NCI-H2171 treated with DMSO at 0.1 percent for 48 hours (cell line): ENCODE measurements at regions not wholly inside any gene's neighbourhood (a gene's known extent, or its start where the extent isn't known, plus 50 kb on each side); places are given as distances from the start of the nearest gene placed in this dataset.

Experiments used
- DNase-seq: peaks from one replicate; lab custom pipeline; 2025; lab: John Stamatoyannopoulos, UW

DNA sequence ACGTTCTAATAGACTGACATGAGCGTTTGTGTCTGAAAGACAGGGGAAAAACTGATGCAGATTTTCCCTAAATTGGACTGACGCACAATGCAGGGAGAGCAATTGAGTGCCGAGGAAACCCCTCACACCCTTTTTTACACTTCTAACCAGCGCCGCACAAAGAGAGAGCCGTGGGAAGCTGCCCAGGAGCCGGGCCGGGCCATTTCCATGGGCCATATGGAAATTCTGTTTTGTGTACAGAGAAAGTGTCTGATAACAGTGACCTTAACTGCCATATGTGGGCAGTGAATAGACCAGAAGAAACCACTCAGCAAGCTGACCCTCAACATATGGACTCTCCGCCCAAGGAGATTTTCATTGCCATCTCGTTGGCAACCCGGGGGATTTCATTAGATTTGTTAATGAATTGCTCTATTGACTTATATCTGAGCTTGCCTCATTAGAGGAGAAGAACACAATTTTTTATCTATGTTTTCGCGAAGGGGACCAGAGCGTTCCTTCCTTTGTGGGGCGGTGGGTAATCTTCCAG is 225.9 kb upstream of the IRX3 start:
- DNase-seq, result no peak

DNA sequence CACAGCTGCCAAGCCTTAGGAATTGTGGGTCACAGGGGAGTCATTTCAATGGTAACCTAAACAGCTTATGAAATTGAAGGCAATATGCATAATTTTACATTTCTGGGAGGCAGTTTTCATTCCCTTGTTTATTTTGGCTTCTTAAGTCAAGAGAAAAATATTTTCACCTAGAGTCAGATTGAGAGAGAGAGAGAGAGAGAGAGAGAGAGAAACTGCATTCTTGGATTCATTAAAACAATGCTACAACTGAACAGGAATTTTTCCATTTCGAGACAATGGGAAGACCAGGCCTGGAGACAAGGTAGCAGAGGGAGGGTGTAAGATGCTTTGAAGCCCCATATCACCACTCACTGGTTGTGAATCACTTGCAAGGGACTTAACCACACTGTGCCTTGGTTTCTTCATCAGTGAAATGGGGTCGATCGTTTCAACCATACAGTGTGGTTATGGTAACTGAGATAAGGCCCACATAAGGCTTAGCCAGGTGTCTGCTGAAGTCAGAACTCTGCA is 224.7 kb upstream of the IRX3 start:
- no peak for DNase-seq

DNA sequence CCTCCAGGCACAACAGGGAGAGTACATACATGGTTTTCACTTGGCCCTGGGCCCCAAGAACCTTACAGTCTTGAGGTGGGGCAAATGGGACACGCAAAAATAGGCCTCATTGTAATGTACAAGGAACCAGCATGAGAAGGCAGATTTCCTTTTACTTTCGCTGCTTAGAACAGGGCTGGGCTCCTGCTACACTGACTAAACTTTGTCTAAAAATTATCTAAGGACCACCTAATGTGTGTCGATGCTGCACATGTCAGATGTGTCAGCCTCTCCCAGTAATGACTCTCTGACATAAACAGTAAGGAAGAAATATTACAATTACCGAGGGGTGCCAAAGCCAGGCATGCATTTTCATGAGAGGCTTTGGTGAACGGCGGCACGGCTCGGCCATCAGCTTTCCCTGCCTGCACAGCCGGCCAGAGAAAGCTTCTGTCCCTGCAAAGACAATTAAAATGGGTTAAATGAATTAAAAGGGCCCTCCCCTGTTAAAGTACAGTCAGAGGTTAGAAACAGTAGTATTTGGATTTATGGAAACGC is 224.2 kb upstream of the IRX3 start:
- no peak for DNase-seq

- DNase-seq, result no peak
Measured at GRCh38 chr16:54509456-54509855, 222.9 kb upstream of the IRX3 start.

GRCh38 chr16:54508351-54508750 is 221.8 kb upstream of the IRX3 start:
- peak; percentile 7 for DNase-seq

- DNase-seq, result peak; percentile 66
Measured at GRCh38 chr16:54506741-54507500, 220.3 kb upstream of the IRX3 start.

DNA sequence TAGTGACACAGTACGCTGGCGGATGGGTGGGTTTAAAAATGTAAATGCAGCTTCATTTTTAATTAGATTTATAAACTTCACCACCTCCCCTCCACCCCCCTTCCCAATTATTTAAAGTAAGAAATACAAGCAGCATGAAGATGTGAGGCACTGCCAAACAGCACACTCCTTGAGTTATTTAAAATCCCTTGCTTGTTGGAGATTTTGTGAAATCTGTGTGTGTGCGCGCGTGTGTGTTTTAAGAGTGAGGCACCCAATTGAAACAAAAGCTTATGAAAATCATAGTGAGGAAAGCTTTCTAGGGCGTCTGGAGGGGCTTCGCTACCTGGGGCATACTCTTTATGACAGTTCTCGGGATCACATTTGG is 219.6 kb upstream of the IRX3 start:
- no peak for DNase-seq

DNA sequence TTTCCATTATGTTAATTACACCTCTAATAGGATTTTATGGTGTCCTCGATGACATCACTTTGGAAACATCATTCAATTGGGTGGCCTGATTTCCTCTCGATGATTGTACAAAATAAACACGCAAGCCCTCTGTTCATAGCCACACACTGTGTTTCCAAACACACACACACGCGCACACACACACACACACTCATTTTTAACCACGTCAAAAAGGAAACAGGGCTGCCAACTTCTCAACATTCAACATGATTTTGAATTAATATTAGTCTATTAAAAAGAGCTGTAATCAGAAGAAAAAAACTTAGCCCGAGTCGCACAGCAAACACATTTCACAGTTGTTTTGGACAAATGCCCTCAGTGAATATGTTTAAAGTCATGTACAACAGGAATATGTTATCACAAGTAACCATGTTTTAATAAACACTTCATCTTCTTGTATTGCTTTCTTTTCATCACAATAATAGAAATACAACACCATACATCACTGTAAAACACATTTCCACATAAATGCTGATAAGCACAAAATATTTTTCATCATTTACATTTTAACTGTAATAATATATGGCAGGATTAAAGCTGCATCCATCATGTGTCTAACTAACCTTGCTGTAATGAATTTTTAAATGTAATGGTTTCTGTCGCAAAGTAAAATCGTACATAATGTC is 219.1 kb upstream of the IRX3 start:
- DNase-seq, result no peak

GRCh38 chr16:54504372-54504771 is 217.8 kb upstream of the IRX3 start:
- DNase-seq, result no peak

GRCh38 chr16:54503856-54504219 is 217.3 kb upstream of the IRX3 start:
- no peak for DNase-seq

- peak; percentile 70 for DNase-seq
Measured at GRCh38 chr16:54503011-54503855, 216.6 kb upstream of the IRX3 start.

DNA sequence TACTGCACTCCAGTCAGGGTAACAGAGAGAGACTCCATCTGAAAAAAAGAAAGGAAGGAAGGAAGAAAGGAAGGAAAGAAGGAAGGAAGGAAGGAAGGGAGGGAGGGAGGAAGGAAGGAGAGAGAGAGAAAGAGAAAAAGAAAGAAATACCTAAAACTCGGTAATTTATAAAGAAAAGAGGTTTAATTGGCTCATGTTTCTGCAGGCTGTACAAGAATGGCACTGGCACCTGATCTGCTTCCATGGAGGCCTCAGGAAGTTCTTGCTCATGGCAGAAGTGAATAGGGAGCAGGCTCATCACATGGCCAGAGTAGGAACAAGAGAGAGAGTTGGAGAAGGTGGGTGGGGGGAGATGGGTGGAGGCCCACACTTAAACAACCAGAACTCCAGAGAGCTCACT is 215.2 kb upstream of the IRX3 start:
- no peak for DNase-seq

DNA sequence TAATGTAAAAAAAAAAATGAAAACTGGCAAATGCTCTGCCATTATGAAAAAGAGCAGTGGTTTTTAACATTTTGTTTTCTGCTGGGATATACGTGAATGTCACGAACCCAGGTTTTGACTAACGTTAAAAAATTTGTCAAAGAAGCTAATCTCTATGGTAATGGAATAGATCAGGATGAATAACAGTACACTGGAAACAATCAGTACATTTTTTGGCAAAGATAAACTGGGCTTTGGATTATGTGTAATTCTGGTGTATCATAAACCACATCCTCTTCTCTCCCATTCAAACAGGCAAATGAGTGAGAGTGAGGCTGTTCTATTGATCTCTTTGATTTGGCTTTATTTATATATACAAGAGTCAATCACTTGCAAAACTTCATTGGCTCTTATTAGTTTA is 207.0 kb upstream of the IRX3 start:
- no peak for DNase-seq

DNA sequence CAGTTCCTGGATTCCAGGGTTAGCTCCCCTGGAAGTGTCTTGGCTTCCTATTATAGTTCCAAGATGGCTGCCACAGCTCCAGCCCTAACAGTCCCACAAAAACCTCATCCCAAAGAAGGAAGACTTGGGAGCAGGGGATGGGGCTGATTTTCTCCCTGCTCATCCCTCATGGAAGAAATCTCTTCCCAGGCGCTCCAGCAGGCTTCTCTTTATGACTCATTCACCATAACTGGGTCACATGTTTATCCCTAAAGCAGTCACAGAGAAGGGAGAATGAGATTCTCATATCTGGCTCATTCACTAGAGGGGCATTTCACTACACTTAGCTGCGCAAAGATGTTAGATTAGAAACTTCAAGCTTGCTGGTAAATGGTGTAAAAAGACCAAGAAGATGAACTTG is 206.5 kb upstream of the IRX3 start:
- no peak for DNase-seq

DNA sequence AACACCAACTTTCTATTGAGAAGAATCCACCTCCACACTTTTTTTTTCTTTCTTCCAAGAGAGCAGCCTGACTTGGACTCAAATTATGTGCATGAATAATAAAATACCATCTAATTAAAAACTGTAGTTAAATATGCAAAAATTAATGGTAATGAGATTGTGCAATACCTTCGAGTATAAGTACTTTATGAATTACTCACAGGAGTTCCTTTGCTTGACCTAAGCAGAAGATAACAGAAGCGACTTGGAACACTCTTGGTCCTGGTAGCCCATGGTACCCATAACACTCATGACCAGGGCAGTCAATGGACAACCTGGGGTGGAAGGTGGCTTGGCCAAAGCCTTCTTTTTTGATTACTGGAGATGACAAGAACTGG is 203.5 kb upstream of the IRX3 start:
- DNase-seq, result no peak

DNA sequence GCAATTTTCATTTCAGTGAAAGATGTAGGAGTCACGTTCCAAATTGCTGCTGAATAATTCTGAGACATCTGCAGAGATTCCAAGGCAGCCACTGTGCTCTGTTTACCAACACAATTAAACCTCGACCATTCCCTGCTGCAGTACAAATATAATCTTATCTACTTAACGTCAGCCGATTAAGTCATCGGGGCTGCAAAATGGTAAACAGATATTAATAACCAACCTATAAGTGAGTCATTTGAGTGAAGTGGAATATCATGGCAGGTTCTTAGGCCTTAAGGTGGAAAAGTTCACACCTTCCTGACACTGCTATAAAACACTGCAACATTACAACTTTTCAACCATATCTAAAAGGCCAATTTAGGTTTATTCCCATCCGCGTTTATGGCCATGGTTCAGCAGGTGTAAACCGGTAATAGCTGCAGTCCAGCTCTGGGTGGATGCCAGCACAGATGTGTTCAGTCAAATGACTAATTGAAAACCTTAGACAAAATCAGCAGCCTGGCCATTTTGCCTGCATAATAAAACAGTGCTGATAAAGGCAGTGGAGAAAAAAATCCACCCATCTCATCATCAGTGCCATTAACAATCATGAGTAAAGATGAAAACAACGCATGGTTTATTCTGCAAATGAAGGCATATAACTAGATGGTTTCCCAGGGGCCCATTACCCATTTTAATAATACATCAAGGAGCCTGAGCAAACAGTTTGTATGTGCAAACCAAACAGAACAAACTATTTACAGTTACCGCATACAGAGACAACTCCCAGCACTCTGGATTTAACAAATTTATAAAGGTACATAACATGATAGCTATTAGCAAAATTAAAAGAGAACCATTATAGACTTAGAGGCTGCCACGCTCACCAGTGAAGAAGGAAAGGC is 202.9 kb upstream of the IRX3 start:
- DNase-seq, result no peak

DNA sequence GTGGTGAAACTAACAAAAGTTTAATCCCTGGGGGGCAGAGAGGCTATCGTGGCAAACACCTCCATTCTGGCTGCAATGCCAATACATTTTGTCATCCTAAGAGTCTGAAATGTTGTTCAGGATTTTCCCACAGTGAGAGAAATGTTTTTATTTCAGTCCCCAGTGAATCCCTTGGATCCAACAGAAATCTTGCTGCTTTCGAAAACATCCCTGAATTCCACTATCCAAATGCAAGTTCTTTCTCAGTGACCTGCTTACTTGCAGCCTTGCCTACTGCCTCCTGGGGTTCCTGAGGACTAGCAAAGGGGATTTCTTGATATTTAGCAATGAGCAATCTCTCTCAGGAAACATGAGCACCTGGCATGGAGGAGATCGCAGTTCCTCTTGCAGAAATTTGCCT is 202.1 kb upstream of the IRX3 start:
- no peak for DNase-seq

DNA sequence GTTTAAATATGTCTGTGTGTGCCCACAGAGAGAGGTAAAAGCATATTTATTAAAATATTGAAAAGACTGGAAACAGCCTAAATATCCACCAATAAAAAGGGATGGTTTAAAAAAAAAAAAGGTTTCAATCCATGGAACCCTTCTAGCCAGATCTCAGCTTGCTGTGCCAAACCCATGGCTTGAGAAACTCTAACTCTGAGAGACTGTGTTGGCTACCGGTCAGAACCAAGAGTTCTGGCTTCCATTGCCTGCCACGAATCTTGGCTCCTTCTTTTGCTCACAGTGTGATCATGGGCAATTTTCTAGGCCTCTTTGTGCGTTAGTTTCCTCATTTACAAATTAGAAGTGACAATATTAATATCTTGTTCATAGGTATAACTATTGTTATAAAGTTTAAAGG is 201.3 kb upstream of the IRX3 start:
- no peak for DNase-seq

GRCh38 chr16:54484700-54485099 is 198.1 kb upstream of the IRX3 start:
- no peak for DNase-seq

DNA sequence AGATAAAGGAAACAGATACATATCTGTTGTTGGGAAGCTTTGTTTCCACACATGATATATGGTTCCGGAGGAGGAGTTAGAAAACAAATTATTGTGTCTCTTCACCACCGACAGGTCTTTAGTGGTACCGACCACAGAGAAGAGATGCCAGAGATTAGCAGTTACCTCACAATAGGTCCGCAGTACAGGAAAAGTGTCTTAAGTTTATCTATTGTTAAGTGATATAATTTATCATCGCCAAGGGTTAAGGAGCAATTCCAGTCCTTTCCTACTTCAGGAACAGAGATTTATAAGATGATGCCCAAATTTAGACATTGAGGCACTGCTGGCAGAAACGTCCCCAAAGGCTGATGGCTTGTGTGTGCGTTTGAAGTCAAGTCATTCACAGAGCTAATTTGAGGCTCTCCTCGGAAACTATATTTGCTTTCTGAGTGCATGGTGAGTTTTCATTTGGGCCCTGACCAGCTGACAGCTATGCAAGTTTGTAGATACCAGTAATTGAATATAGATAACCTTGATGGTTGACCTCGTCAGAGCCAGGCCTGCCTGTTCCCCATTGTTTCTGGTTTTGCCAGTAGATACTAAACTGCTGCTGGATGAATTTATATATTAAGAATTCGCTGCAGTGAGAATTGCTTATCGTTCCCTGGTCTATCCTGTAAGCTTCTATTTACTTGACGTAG is 196.4 kb upstream of the IRX3 start:
- no peak for DNase-seq

DNA sequence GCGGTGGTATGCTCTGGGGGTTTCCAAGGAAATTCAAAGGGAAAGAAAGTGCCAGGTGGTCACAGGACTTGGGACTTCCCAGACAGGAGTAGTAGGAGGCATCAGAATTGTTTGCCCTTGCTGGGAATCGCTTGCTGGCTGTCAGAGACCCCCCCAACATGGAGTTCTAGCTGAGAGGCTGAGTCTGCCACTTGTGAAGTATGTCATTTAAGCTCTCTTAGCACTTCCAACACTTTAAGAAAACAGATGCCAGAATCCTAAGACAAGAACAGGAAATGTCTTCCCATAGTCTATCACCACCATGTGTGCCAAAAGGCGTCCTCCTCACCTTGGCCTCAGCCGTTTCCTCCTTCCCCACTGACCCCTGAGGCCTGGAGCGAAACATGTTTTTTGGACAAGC is 193.8 kb upstream of the IRX3 start:
- no peak for DNase-seq
